ENCODE measurements at regions not wholly inside any gene's neighbourhood (a gene's known extent, or its start where the extent isn't known, plus 50 kb on each side); places are given as distances from the start of the nearest gene placed in this dataset.

GRCh38 chr2:117553448-117553847 is 261.0 kb upstream of the DDX18 start:
- no peak for DNase-seq

- peak; percentile 27 to 78 for DNase-seq
Measured at GRCh38 chr2:117555965-117556364, 258.5 kb upstream of the DDX18 start.

- DNase-seq = no peak
Measured at GRCh38 chr2:117557626-117558025, 256.9 kb upstream of the DDX18 start.

- peak in 1 of 2 experiments; percentile 12 for DNase-seq
Measured at GRCh38 chr2:117562654-117563053, 251.8 kb upstream of the DDX18 start.

- DNase-seq = no peak
Measured at GRCh38 chr2:117571590-117572349, 242.7 kb upstream of the DDX18 start.

GRCh38 chr2:117587310-117587709 is 227.2 kb upstream of the DDX18 start:
- no peak for DNase-seq

- DNase-seq = no peak
Measured at GRCh38 chr2:117603060-117603459, 211.4 kb upstream of the DDX18 start.

GRCh38 chr2:117603567-117603966 is 210.9 kb upstream of the DDX18 start:
- peak in 1 of 2 experiments; percentile 6 for DNase-seq

- DNase-seq = no peak
Measured at GRCh38 chr2:117607202-117607601, 207.3 kb upstream of the DDX18 start.

GRCh38 chr2:117613101-117613500 is 201.4 kb upstream of the DDX18 start:
- no peak for DNase-seq

GRCh38 chr2:117614296-117614695 is 200.2 kb upstream of the DDX18 start:
- DNase-seq = no peak

GRCh38 chr2:117614823-117615534 is 199.5 kb upstream of the DDX18 start:
- no peak for DNase-seq

- no peak for DNase-seq
Measured at GRCh38 chr2:117618607-117619006, 195.9 kb upstream of the DDX18 start.

- DNase-seq = peak in 1 of 2 experiments; percentile 13
Measured at GRCh38 chr2:117621326-117621725, 193.2 kb upstream of the DDX18 start.

GRCh38 chr2:117623175-117623574 is 191.3 kb upstream of the DDX18 start:
- peak in 1 of 2 experiments; percentile 35 for DNase-seq

- no peak for DNase-seq
Measured at GRCh38 chr2:117631152-117631945, 183.1 kb upstream of the DDX18 start.

GRCh38 chr2:117635481-117635880 is 179.0 kb upstream of the DDX18 start:
- no peak for DNase-seq

- no peak for DNase-seq
Measured at GRCh38 chr2:117639401-117639800, 175.1 kb upstream of the DDX18 start.

GRCh38 chr2:117644403-117644802 is 170.1 kb upstream of the DDX18 start:
- DNase-seq = no peak

- no peak for DNase-seq
Measured at GRCh38 chr2:117645458-117645857, 169.0 kb upstream of the DDX18 start.

- DNase-seq = no peak
Measured at GRCh38 chr2:117646099-117646498, 168.4 kb upstream of the DDX18 start.

- no peak for DNase-seq
Measured at GRCh38 chr2:117646872-117647271, 167.6 kb upstream of the DDX18 start.

GRCh38 chr2:117656546-117656945 is 157.9 kb upstream of the DDX18 start:
- no peak for DNase-seq

GRCh38 chr2:117661619-117662018 is 152.9 kb upstream of the DDX18 start:
- no peak for DNase-seq
